ENCODE measurements at regions not wholly inside any gene's neighbourhood (a gene's known extent, or its start where the extent isn't known, plus 50 kb on each side); places are given as distances from the start of the nearest gene placed in this dataset.

GRCh38 chr10:124329362-124329761, 89.4 kb downstream of the OAT start:
- no peak for TF ChIP-seq EP300 (IDR thresholded peaks at IDR 0.05)
- no peak for TF ChIP-seq CTCF (IDR thresholded peaks at IDR 0.05)
- no peak for TF ChIP-seq POLR2A (IDR thresholded peaks at IDR 0.05)
- Histone ChIP-seq H3K4me1 (no peaks in the 10 kb centered on the region), H3K27ac (no peak overlapping the region), H3K27me3 (no peaks in the 10 kb centered on the region), H3K9me3 (peaks cover 0 to 24% (median 0%) of the 10 kb centered on the region in 4 donors), H3K36me3 (no peaks in the 10 kb centered on the region), H3K4me3 (no peak overlapping the region)
- no peak for DNase-seq (ENCODE audit: low spot score in 2 of 2)
- 90 to 100% methylated on average over 1 of the region's 1 CpG for WGBS, 2 donors

GRCh38 chr10:124328477-124329220, 90.1 kb downstream of the OAT start:
- no peak for DNase-seq (ENCODE audit: low spot score in 2 of 2)

GRCh38 chr10:124325998-124326636, 92.6 kb downstream of the OAT start:
- no peak overlapping the region for H3K27ac ChIP-seq
- no peaks in the 10 kb centered on the region for H3K36me3 ChIP-seq
- TF ChIP-seq CTCF (IDR thresholded peaks at IDR 0.05) (no peak), POLR2A (IDR thresholded peaks at IDR 0.05) (no peak), EP300 (IDR thresholded peaks at IDR 0.05) (no peak)
- peaks cover 0 to 6% (median 0%) of the 10 kb centered on the region in 4 donors for H3K9me3 ChIP-seq
- no peak for DNase-seq (ENCODE audit: low spot score in 2 of 2)
- H3K4me3 ChIP-seq: no peak overlapping the region
- H3K27me3 ChIP-seq: no peaks in the 10 kb centered on the region
- H3K4me1 ChIP-seq: no peaks in the 10 kb centered on the region
- WGBS, 2 donors: 33 to 67% methylated on average over 1 of the region's 1 CpG

More at GRCh38 chr10:124328477-124329220, 90.1 kb downstream of the OAT start:
- H3K4me1 ChIP-seq: no peaks in the 10 kb centered on the region
- H3K27me3 ChIP-seq: no peaks in the 10 kb centered on the region
- no peak overlapping the region for H3K4me3 ChIP-seq
- TF ChIP-seq CTCF (IDR thresholded peaks at IDR 0.05): no peak
- no peak for TF ChIP-seq POLR2A (IDR thresholded peaks at IDR 0.05)
- TF ChIP-seq EP300 (IDR thresholded peaks at IDR 0.05): no peak
- H3K27ac ChIP-seq: no peak overlapping the region
- 69 to 78% methylated on average over 10 of the region's 10 CpGs for WGBS, 2 donors
- peaks cover 0 to 24% (median 0%) of the 10 kb centered on the region in 4 donors for H3K9me3 ChIP-seq
- H3K36me3 ChIP-seq: no peaks in the 10 kb centered on the region

GRCh38 chr10:124325633-124325914, 93.1 kb downstream of the OAT start:
- Histone ChIP-seq H3K9me3 (peaks cover 0 to under 1% (median 0%) of the 10 kb centered on the region in 4 donors), H3K4me1 (no peaks in the 10 kb centered on the region), H3K27me3 (no peaks in the 10 kb centered on the region), H3K27ac (no peak overlapping the region), H3K36me3 (no peaks in the 10 kb centered on the region), H3K4me3 (no peak overlapping the region)
- DNase-seq (ENCODE audit: low spot score in 2 of 2): no peak
- WGBS, 2 donors: 80% methylated on average over 3 of the region's 3 CpGs
- TF ChIP-seq POLR2A (IDR thresholded peaks at IDR 0.05): no peak

DNA sequence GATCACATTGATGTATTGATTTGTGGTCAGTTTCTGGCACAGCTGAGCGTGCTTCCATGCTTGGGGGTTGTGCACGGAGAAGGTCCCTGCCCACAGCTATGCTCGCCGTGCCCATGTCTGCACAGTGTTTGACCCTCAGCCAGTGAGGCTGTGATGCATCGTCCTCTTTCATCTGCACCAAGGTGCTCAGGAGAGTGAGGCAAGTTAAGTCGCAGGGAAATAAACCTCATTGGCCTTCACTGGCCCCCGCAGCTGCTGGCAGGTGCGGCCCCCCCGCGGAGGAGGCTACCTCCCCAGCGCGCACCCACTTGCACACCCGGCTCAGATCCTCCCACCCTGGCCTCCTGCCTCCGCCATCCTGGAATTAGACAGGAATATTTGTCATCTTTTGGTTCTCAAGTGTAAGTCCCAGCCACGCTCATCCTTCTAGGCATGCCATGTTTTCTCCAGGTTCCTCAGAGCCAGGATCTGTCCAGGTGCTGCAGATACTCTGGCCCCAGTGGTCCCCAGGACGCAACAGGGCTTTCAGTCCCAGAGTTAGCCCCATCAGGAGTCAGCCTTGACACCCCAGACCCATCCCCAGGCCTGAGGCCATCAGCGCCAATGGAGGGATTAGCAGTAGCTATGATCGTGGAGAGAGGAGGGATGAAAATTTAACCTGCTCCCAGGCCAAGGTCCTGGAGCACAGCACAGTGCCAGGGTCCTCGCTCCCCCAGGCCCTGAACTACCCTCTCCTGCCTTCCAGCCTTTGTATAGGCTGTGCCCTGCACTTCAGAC, 93.7 kb downstream of the OAT start:
- no peaks in the 10 kb centered on the region for H3K9me3 ChIP-seq
- no peak overlapping the region for H3K4me3 ChIP-seq
- TF ChIP-seq CTCF (IDR thresholded peaks at IDR 0.05) (no peak), POLR2A (IDR thresholded peaks at IDR 0.05) (no peak), EP300 (IDR thresholded peaks at IDR 0.05) (no peak)
- H3K27me3 ChIP-seq: no peaks in the 10 kb centered on the region
- 85 to 90% methylated on average over 19 of the region's 19 CpGs for WGBS, 2 donors
- no peaks in the 10 kb centered on the region for H3K36me3 ChIP-seq
- no peak for DNase-seq (ENCODE audit: low spot score in 2 of 2)
- no peaks in the 10 kb centered on the region for H3K4me1 ChIP-seq
- no peak overlapping the region for H3K27ac ChIP-seq
